NB4 (cell line): ENCODE measurements at regions not wholly inside any gene's neighbourhood (a gene's known extent, or its start where the extent isn't known, plus 50 kb on each side); places are given as distances from the start of the nearest gene placed in this dataset.

Experiments
- MYC ChIP-seq: IDR thresholded peaks from 2 replicates; pipeline ENCODE4 v1.6.1; 2011; ENCODE audit warnings: low read depth, low read length
- POLR2A ChIP-seq: IDR thresholded peaks from 2 replicates; pipeline ENCODE4 v1.6.1; 2011; ENCODE audit warnings: mild to moderate bottlenecking; ENCODE audit not compliant: insufficient read length; ENCODE audit errors: extremely low read depth
- TF ChIP-seq, protein P1 (sequence below): IDR thresholded peaks from one replicate; pipeline ENCODE4 v1.5.1; 2012; ENCODE audit warnings: low read depth, low read length
- TF ChIP-seq, protein P2 (sequence below): IDR thresholded peaks from 2 replicates; pipeline ENCODE4 v1.6.1; 2011; ENCODE audit warnings: low read depth, low read length

DNA sequence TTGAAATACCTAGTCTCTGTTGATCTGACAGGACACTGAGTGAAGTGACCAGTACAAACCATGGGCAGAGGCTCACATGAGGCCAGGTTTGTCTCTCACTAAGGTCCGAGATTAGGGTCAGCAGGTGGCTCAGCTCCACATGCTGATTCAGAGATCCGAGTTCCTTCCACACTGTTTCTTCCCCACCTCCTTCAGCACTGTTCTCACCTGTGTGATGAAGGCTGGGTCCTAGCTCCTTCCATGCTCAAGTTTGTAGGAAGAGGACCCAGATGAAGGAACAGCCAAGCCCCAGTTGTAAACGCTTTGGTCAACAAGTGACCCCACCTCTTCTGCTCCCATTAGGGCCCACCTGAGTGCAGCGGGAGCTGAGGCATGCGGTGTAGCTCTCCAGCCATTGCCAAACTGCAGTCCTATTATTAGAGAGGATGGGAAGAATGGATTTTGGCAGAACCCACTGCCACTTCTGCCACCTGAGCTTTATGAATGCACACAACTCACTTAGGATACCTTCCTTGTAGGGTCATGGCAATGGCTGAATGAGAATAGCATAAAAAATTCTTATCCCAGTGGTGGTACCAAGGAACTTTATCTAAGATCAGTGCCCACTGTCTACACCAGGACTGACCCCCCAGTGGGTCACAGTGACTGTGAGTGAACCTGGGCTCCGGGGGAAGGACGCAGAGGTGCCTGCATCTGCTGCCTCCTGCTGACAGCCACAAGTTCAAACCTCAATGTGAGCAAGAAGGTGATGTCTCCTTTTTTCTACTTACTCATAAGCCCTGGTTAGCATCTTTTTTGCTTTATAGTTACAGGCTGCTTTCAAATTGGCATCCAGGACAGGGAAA is 324.8 kb upstream of the HS6ST1 start:
- TF ChIP-seq MYC (no peak), POLR2A (no peak)
- TF ChIP-seq, protein P1, sequence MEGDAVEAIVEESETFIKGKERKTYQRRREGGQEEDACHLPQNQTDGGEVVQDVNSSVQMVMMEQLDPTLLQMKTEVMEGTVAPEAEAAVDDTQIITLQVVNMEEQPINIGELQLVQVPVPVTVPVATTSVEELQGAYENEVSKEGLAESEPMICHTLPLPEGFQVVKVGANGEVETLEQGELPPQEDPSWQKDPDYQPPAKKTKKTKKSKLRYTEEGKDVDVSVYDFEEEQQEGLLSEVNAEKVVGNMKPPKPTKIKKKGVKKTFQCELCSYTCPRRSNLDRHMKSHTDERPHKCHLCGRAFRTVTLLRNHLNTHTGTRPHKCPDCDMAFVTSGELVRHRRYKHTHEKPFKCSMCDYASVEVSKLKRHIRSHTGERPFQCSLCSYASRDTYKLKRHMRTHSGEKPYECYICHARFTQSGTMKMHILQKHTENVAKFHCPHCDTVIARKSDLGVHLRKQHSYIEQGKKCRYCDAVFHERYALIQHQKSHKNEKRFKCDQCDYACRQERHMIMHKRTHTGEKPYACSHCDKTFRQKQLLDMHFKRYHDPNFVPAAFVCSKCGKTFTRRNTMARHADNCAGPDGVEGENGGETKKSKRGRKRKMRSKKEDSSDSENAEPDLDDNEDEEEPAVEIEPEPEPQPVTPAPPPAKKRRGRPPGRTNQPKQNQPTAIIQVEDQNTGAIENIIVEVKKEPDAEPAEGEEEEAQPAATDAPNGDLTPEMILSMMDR = no peak
- TF ChIP-seq, protein P2, sequence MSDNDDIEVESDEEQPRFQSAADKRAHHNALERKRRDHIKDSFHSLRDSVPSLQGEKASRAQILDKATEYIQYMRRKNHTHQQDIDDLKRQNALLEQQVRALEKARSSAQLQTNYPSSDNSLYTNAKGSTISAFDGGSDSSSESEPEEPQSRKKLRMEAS = no peak
